Mesenchymal stem cell (in vitro differentiated cells and primary cell): ENCODE measurements at regions not wholly inside any gene's neighbourhood (a gene's known extent, or its start where the extent isn't known, plus 50 kb on each side); places are given as distances from the start of the nearest gene placed in this dataset.

Experiments
- DNase-seq: peaks from one replicate; pipeline ENCODE4 v3.0.0-alpha.2; 2013
- H2AFZ ChIP-seq: one replicate; pipeline ENCODE4 v1.6.1; 2013; ENCODE audit warnings: low read depth, mild to moderate bottlenecking, control low read depth, inconsistent platforms, low read length, moderate library complexity
- H2AK5ac ChIP-seq: 2 replicates; pipeline ENCODE4 v1.6.1; 2013; ENCODE audit warnings: low read length, moderate library complexity, mild to moderate bottlenecking, inconsistent platforms; ENCODE audit not compliant: severe bottlenecking
- H2BK120ac ChIP-seq: one replicate; pipeline ENCODE4 v1.6.1; 2013; ENCODE audit warnings: low read depth, mild to moderate bottlenecking, inconsistent platforms, low read length, moderate library complexity
- H2BK12ac ChIP-seq, 2 experiments: one replicate each; pipeline ENCODE4 v1.6.1; 2013; ENCODE audit warnings: inconsistent platforms in 2 of 2, low read length in 2 of 2, mild to moderate bottlenecking in 2 of 2, moderate library complexity in 2 of 2, control low read depth in 1 of 2
- H2BK15ac ChIP-seq: one replicate; pipeline ENCODE4 v1.6.1; 2013; ENCODE audit warnings: mild to moderate bottlenecking, low read depth, inconsistent platforms; ENCODE audit not compliant: poor library complexity, severe bottlenecking
- H2BK5ac ChIP-seq: 2 replicates; pipeline ENCODE4 v1.6.1; 2013; ENCODE audit warnings: low read depth, mild to moderate bottlenecking, low read length, control low read depth, inconsistent platforms; ENCODE audit not compliant: poor library complexity, severe bottlenecking
- H3K14ac ChIP-seq, 2 experiments: one replicate each; pipeline ENCODE4 v1.6.1; 2013; ENCODE audit warnings: inconsistent platforms in 2 of 2, low read length in 2 of 2, control low read depth in 1 of 2, mild to moderate bottlenecking in 1 of 2, moderate library complexity in 1 of 2
- H3K18ac ChIP-seq, 2 experiments: one replicate each; pipeline ENCODE4 v1.6.1; 2013; ENCODE audit warnings: inconsistent platforms in 2 of 2, low read length in 2 of 2, control low read depth in 1 of 2, low read depth in 1 of 2, mild to moderate bottlenecking in 1 of 2
- H3K23ac ChIP-seq, 2 experiments: one replicate each; pipeline ENCODE4 v1.6.1; 2013; ENCODE audit warnings: inconsistent platforms in 2 of 2, low read length in 2 of 2, mild to moderate bottlenecking in 2 of 2, moderate library complexity in 2 of 2, control low read depth in 1 of 2
- H3K27ac ChIP-seq: 2 replicates; pipeline ENCODE4 v1.5.1; 2013; ENCODE audit warnings: mild to moderate bottlenecking, moderate library complexity, low read length, control low read depth, inconsistent platforms; ENCODE audit not compliant: poor library complexity, severe bottlenecking
- H3K27me3 ChIP-seq, 2 experiments: 2 replicates each; pipeline versions ENCODE4 v1.6.1 to v1.7.0; 2013; ENCODE audit warnings: low read length in 2 of 2, mild to moderate bottlenecking in 2 of 2, moderate library complexity in 2 of 2, control low read depth in 1 of 2, inconsistent platforms in 1 of 2; ENCODE audit not compliant: control insufficient read depth in 1 of 2, insufficient read depth in 1 of 2
- H3K36me3 ChIP-seq, 2 experiments: 2 replicates each; pipeline versions ENCODE4 v1.6.1 to v1.7.0; 2013; ENCODE audit warnings: low read length in 2 of 2, control low read depth in 1 of 2, inconsistent platforms in 1 of 2, low read depth in 1 of 2, mild to moderate bottlenecking in 1 of 2; ENCODE audit not compliant: insufficient read depth in 2 of 2, control insufficient read depth in 1 of 2
- H3K4ac ChIP-seq, 2 experiments: one replicate each; pipeline ENCODE4 v1.6.1; 2013; ENCODE audit warnings: inconsistent platforms in 2 of 2, low read length in 2 of 2, mild to moderate bottlenecking in 2 of 2, moderate library complexity in 2 of 2, control low read depth in 1 of 2, low read depth in 1 of 2
- H3K4me1 ChIP-seq: 2 replicates; pipeline ENCODE4 v1.6.1; 2013; ENCODE audit warnings: low read depth, low read length, control low read depth; ENCODE audit not compliant: control insufficient read depth, insufficient read depth
- H3K4me2 ChIP-seq: 2 replicates; pipeline ENCODE4 v1.6.1; 2013; ENCODE audit warnings: low read length, mild to moderate bottlenecking, inconsistent platforms; ENCODE audit not compliant: poor library complexity, severe bottlenecking
- H3K4me3 ChIP-seq, 2 experiments: 2 replicates each; pipeline versions ENCODE4 v1.5.1 to v1.7.0; 2013; ENCODE audit warnings: low read length in 2 of 2, mild to moderate bottlenecking in 2 of 2, control low read depth in 1 of 2, low read depth in 1 of 2; ENCODE audit not compliant: insufficient read depth in 1 of 2
- H3K79me1 ChIP-seq: replicated peaks from 2 replicates; pipeline ENCODE4 v1.6.1; 2013; ENCODE audit warnings: mild to moderate bottlenecking, control low read depth, low read length, inconsistent platforms; ENCODE audit not compliant: poor library complexity, severe bottlenecking
- H3K9ac ChIP-seq: 2 replicates; pipeline ENCODE4 v1.7.0; 2013; ENCODE audit warnings: mild to moderate bottlenecking, low read length, moderate library complexity
- H3K9me3 ChIP-seq: 2 replicates; pipeline ENCODE4 v1.7.0; 2013; ENCODE audit warnings: mild to moderate bottlenecking, low read length; ENCODE audit not compliant: control insufficient read depth
- H4K8ac ChIP-seq: one replicate; pipeline ENCODE4 v1.6.1; 2013; ENCODE audit warnings: inconsistent platforms, mild to moderate bottlenecking, low read length, moderate library complexity
- H4K91ac ChIP-seq: one replicate; pipeline ENCODE4 v1.6.1; 2013; ENCODE audit warnings: mild to moderate bottlenecking, low read length, inconsistent platforms
- WGBS: methylation state at CpG from one replicate; pipeline ENCODE4 v1.1.7; 2013; ENCODE audit warnings: mixed read lengths; 5-methylcytosine and 5-hydroxymethylcytosine counted together

GRCh38 chr14:40417777-40418401, 985.7 kb upstream of the FBXO33 start:
- 50% methylated on average over 5 of the region's 6 CpGs for WGBS
- H2BK12ac ChIP-seq: no peak overlapping the region

DNA sequence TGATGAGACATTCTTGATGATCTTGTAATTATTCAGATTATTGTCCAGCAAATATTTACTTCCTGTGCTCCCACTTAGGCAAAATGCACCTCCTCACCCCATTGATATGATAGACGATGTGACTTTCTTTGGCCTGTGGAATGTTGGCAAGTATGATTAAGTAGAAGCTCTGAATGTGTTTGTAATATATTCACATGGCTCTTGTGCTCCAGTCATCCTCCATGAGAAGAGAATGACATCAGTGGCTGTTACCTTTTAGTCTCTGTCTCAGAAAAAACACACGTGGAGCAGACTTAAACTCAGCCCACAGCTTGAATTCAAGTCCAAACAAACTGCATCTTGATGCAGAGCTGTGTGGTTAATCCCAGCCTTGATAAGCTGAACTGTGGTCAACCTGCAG, 984.3 kb upstream of the FBXO33 start:
- H3K79me1 ChIP-seq: no peaks in the 10 kb centered on the region
- H3K9ac ChIP-seq: no peak overlapping the region
- H4K8ac ChIP-seq: no peak overlapping the region
- no peak overlapping the region for H2BK12ac ChIP-seq
- no peaks in the 10 kb centered on the region for H3K36me3 ChIP-seq
- H2BK15ac ChIP-seq: no peak overlapping the region
- H4K91ac ChIP-seq: no peak overlapping the region
- no peak overlapping the region for H3K14ac ChIP-seq
- 20% methylated on average over 1 of the region's 2 CpGs for WGBS
- H3K27ac ChIP-seq: no peak overlapping the region
- H2AFZ ChIP-seq: no peak overlapping the region
- H2BK5ac ChIP-seq: no peak overlapping the region
- H3K4me1 ChIP-seq: no peaks in the 10 kb centered on the region
- no peak overlapping the region for H3K18ac ChIP-seq
- no peak overlapping the region for H3K4ac ChIP-seq
- DNase-seq: no peak
- no peak overlapping the region for H3K4me2 ChIP-seq
- no peak overlapping the region for H2BK120ac ChIP-seq
- H3K27me3 ChIP-seq: no peaks in the 10 kb centered on the region
- no peak overlapping the region for H3K4me3 ChIP-seq
- H3K9me3 ChIP-seq: no peaks in the 10 kb centered on the region
- no peak overlapping the region for H2AK5ac ChIP-seq
- no peak overlapping the region for H3K23ac ChIP-seq

More at GRCh38 chr14:40417777-40418401, 985.7 kb upstream of the FBXO33 start:
- no peak overlapping the region for H3K9ac ChIP-seq
- H3K4ac ChIP-seq: no peak overlapping the region
- no peak overlapping the region for H3K27ac ChIP-seq
- H2BK15ac ChIP-seq: no peak overlapping the region
- H3K36me3 ChIP-seq: no peaks in the 10 kb centered on the region
- H3K4me1 ChIP-seq: no peaks in the 10 kb centered on the region
- no peak overlapping the region for H4K91ac ChIP-seq
- H3K18ac ChIP-seq: no peak overlapping the region
- H3K23ac ChIP-seq: no peak overlapping the region
- no peaks in the 10 kb centered on the region for H3K27me3 ChIP-seq
- H2BK5ac ChIP-seq: no peak overlapping the region
- H3K4me3 ChIP-seq: no peak overlapping the region
- H4K8ac ChIP-seq: no peak overlapping the region
- no peaks in the 10 kb centered on the region for H3K9me3 ChIP-seq
- no peak overlapping the region for H2BK120ac ChIP-seq
- H2AK5ac ChIP-seq: no peak overlapping the region
- H2AFZ ChIP-seq: no peak overlapping the region
- H3K4me2 ChIP-seq: no peak overlapping the region
- H3K14ac ChIP-seq: no peak overlapping the region
- peak; percentile 36 for DNase-seq
- H3K79me1 ChIP-seq: no peaks in the 10 kb centered on the region

GRCh38 chr14:40414386-40414785, 982.2 kb upstream of the FBXO33 start:
- Histone ChIP-seq H3K4ac (no peak overlapping the region), H2BK15ac (no peak overlapping the region), H2AK5ac (no peak overlapping the region), H2BK120ac (no peak overlapping the region), H2BK12ac (no peak overlapping the region), H3K23ac (no peak overlapping the region), H3K4me1 (no peaks in the 10 kb centered on the region), H3K36me3 (no peaks in the 10 kb centered on the region), H3K9ac (no peak overlapping the region), H3K27me3 (no peaks in the 10 kb centered on the region), H3K4me3 (no peak overlapping the region), H3K79me1 (no peaks in the 10 kb centered on the region), H3K4me2 (no peak overlapping the region), H4K8ac (no peak overlapping the region), H3K14ac (no peak overlapping the region), H2BK5ac (no peak overlapping the region), H3K9me3 (peaks cover 2% of the 10 kb centered on the region), H4K91ac (no peak overlapping the region), H2AFZ (no peak overlapping the region), H3K27ac (no peak overlapping the region), H3K18ac (no peak overlapping the region)
- no peak for DNase-seq
- 63% methylated on average over 1 of the region's 2 CpGs for WGBS

DNA sequence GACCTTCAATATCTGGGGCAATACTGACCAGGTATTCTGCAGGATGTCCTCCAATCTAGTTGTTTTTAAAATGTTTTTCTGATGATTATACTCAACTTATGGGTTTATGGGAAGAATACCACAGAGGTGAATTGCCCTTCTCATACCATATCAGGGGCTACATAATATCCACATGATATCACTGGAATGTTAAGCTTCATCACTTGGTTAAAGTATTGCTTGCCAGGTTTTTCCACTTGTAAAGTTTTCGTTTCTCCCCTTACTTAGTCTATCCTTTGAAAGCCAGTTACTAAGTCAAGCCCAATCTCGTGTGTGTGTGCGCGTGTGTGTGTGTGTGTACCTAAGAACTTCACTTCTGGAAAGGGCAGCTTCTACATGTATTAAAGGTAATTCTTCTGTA, 980.9 kb upstream of the FBXO33 start:
- DNase-seq: no peak
- 71% methylated on average over 1 of the region's 4 CpGs for WGBS
- no peak overlapping the region for H2AFZ ChIP-seq
- H4K8ac ChIP-seq: no peak overlapping the region
- H3K4ac ChIP-seq: no peak overlapping the region
- H2BK15ac ChIP-seq: no peak overlapping the region
- no peak overlapping the region for H3K18ac ChIP-seq
- H3K79me1 ChIP-seq: no peaks in the 10 kb centered on the region
- no peak overlapping the region for H3K4me3 ChIP-seq
- no peaks in the 10 kb centered on the region for H3K27me3 ChIP-seq
- H3K4me1 ChIP-seq: no peaks in the 10 kb centered on the region
- no peaks in the 10 kb centered on the region for H3K36me3 ChIP-seq
- peaks cover 2% of the 10 kb centered on the region for H3K9me3 ChIP-seq
- no peak overlapping the region for H2BK12ac ChIP-seq
- H3K27ac ChIP-seq: no peak overlapping the region
- no peak overlapping the region for H2BK120ac ChIP-seq
- no peak overlapping the region for H3K9ac ChIP-seq
- H3K14ac ChIP-seq: no peak overlapping the region
- H4K91ac ChIP-seq: no peak overlapping the region
- no peak overlapping the region for H2AK5ac ChIP-seq
- H3K23ac ChIP-seq: no peak overlapping the region
- no peak overlapping the region for H2BK5ac ChIP-seq
- no peak overlapping the region for H3K4me2 ChIP-seq
